HEK293 (cell line): ENCODE measurements at regions not wholly inside any gene's neighbourhood (a gene's known extent, or its start where the extent isn't known, plus 50 kb on each side); places are given as distances from the start of the nearest gene placed in this dataset.

Experiments used
- BCL11A ChIP-seq: fragments of 450-650 bp; formaldehyde crosslinking; IDR thresholded peaks from 2 replicates; pipeline ENCODE4 v1.5.1; 2016; ENCODE audit warnings: low read depth, missing biosample characterization, missing genetic modification characterization
- GLI2 ChIP-seq: fragments of 450-650 bp; formaldehyde crosslinking; IDR thresholded peaks from 2 replicates; pipeline ENCODE4; 2017; ENCODE audit warnings: missing biosample characterization, missing genetic modification characterization, low read depth, borderline replicate concordance
- GLIS1 ChIP-seq: fragments of 450-650 bp; formaldehyde crosslinking; IDR thresholded peaks from 2 replicates; pipeline ENCODE4 v1.5.1; 2016; ENCODE audit warnings: missing biosample characterization, missing genetic modification characterization
- INSM2 ChIP-seq: fragments of 450-650 bp; formaldehyde crosslinking; IDR thresholded peaks from 2 replicates; pipeline ENCODE4 v1.5.1; 2016; ENCODE audit warnings: missing biosample characterization, missing genetic modification characterization
- KLF8 ChIP-seq: fragments of 450-650 bp; formaldehyde crosslinking; IDR thresholded peaks from 2 replicates; pipeline ENCODE4 v1.5.1; 2016; ENCODE audit warnings: missing biosample characterization, missing genetic modification characterization
- OSR2 ChIP-seq: fragments of 450-650 bp; formaldehyde crosslinking; IDR thresholded peaks from 2 replicates; pipeline ENCODE4 v1.5.1; 2016; ENCODE audit warnings: missing biosample characterization, missing genetic modification characterization
- OVOL3 ChIP-seq: fragments of 450-650 bp; formaldehyde crosslinking; IDR thresholded peaks from 2 replicates; pipeline ENCODE4 v1.5.1; 2016; ENCODE audit warnings: missing biosample characterization, missing genetic modification characterization
- SALL2 ChIP-seq: fragments of 450-650 bp; formaldehyde crosslinking; IDR thresholded peaks from 2 replicates; pipeline ENCODE4 v1.5.0; 2017; ENCODE audit warnings: missing biosample characterization, mild to moderate bottlenecking, missing genetic modification characterization, borderline replicate concordance
- ZBTB7A ChIP-seq: fragments of 450-650 bp; formaldehyde crosslinking; IDR thresholded peaks from 2 replicates; pipeline ENCODE4 v1.5.1; 2016; ENCODE audit warnings: low read depth, missing biosample characterization, missing genetic modification characterization
- ZBTB8A ChIP-seq: fragments of 450-650 bp; formaldehyde crosslinking; IDR thresholded peaks from 2 replicates; pipeline ENCODE4 v1.5.1; 2016; ENCODE audit warnings: missing biosample characterization, missing genetic modification characterization
- ZNF10 ChIP-seq: fragments of 450-650 bp; formaldehyde crosslinking; IDR thresholded peaks from 2 replicates; pipeline ENCODE4 v1.5.1; 2017; ENCODE audit warnings: missing biosample characterization, missing genetic modification characterization
- ZNF112 ChIP-seq: fragments of 450-650 bp; formaldehyde crosslinking; IDR thresholded peaks from 2 replicates; pipeline ENCODE4 v1.5.0; 2017; ENCODE audit warnings: missing biosample characterization, missing genetic modification characterization
- ZNF140 ChIP-seq: fragments of 450-650 bp; formaldehyde crosslinking; IDR thresholded peaks from 2 replicates; pipeline ENCODE4 v1.5.1; 2016; ENCODE audit warnings: missing biosample characterization, missing genetic modification characterization
- ZNF157 ChIP-seq: fragments of 450-650 bp; formaldehyde crosslinking; IDR thresholded peaks from 2 replicates; pipeline ENCODE4 v1.5.1; 2016; ENCODE audit warnings: missing biosample characterization, missing genetic modification characterization
- ZNF16 ChIP-seq: fragments of 450-650 bp; formaldehyde crosslinking; IDR thresholded peaks from 2 replicates; pipeline ENCODE4 v1.5.1; 2016; ENCODE audit warnings: low read depth, missing biosample characterization, missing genetic modification characterization
- ZNF2 ChIP-seq: fragments of 450-650 bp; formaldehyde crosslinking; IDR thresholded peaks from 2 replicates; pipeline ENCODE4 v1.5.1; 2016; ENCODE audit warnings: missing biosample characterization, missing genetic modification characterization
- ZNF266 ChIP-seq: fragments of 450-650 bp; formaldehyde crosslinking; IDR thresholded peaks from 2 replicates; pipeline ENCODE4 v1.5.1; 2016; ENCODE audit warnings: missing biosample characterization, missing genetic modification characterization, low read depth
- ZNF324 ChIP-seq: fragments of 450-650 bp; formaldehyde crosslinking; IDR thresholded peaks from 2 replicates; pipeline ENCODE4 v1.5.1; 2016; ENCODE audit warnings: missing biosample characterization, missing genetic modification characterization
- ZNF335 ChIP-seq: fragments of 450-650 bp; formaldehyde crosslinking; conservative IDR thresholded peaks from 2 replicates; pipeline ENCODE4 v1.5.1; 2016; ENCODE audit warnings: missing biosample characterization, missing genetic modification characterization
- ZNF37A ChIP-seq: fragments of 450-650 bp; IDR thresholded peaks from 2 replicates; pipeline ENCODE4 v1.5.1; 2018; ENCODE audit warnings: missing biosample characterization, missing genetic modification characterization
- ZNF48 ChIP-seq: fragments of 450-650 bp; formaldehyde crosslinking; IDR thresholded peaks from 2 replicates; pipeline ENCODE4 v1.5.1; 2016; ENCODE audit warnings: missing biosample characterization, missing genetic modification characterization
- ZNF501 ChIP-seq: fragments of 450-650 bp; formaldehyde crosslinking; IDR thresholded peaks from 2 replicates; pipeline ENCODE4 v1.5.1; 2016; ENCODE audit warnings: missing biosample characterization, missing genetic modification characterization
- ZNF514 ChIP-seq: fragments of 450-650 bp; formaldehyde crosslinking; IDR thresholded peaks from 2 replicates; pipeline ENCODE4 v1.5.1; 2016; ENCODE audit warnings: missing biosample characterization, missing genetic modification characterization
- ZNF530 ChIP-seq: fragments of 450-650 bp; formaldehyde crosslinking; IDR thresholded peaks from 2 replicates; pipeline ENCODE4 v1.5.1; 2016; ENCODE audit warnings: low read depth, missing biosample characterization, missing genetic modification characterization
- ZNF571 ChIP-seq: fragments of 450-650 bp; formaldehyde crosslinking; IDR thresholded peaks from 2 replicates; pipeline ENCODE4 v1.5.0; 2017; ENCODE audit warnings: missing biosample characterization, missing genetic modification characterization
- ZNF585B ChIP-seq: fragments of 450-650 bp; formaldehyde crosslinking; IDR thresholded peaks from 2 replicates; pipeline ENCODE4 v1.5.1; 2016; ENCODE audit warnings: missing biosample characterization, missing genetic modification characterization
- ZNF596 ChIP-seq: fragments of 450-650 bp; IDR thresholded peaks from 2 replicates; pipeline ENCODE4 v1.5.0; 2018; ENCODE audit warnings: missing biosample characterization, mild to moderate bottlenecking, missing genetic modification characterization, moderate library complexity
- ZNF600 ChIP-seq: fragments of 450-650 bp; formaldehyde crosslinking; IDR thresholded peaks from 2 replicates; pipeline ENCODE4 v1.5.1; 2016; ENCODE audit warnings: missing biosample characterization, missing genetic modification characterization
- ZNF677 ChIP-seq: fragments of 450-650 bp; IDR thresholded peaks from 2 replicates; pipeline ENCODE4 v1.5.0; 2018; ENCODE audit warnings: missing biosample characterization, mild to moderate bottlenecking, missing genetic modification characterization, moderate library complexity
- ZNF747 ChIP-seq: fragments of 450-650 bp; formaldehyde crosslinking; IDR thresholded peaks from 2 replicates; pipeline ENCODE4 v1.5.1; 2016; ENCODE audit warnings: missing biosample characterization, missing genetic modification characterization
- ZNF768 ChIP-seq: fragments of 450-650 bp; formaldehyde crosslinking; IDR thresholded peaks from 2 replicates; pipeline ENCODE4 v1.5.1; 2018; ENCODE audit warnings: missing biosample characterization, mild to moderate bottlenecking, missing genetic modification characterization
- ZNF785 ChIP-seq: fragments of 450-650 bp; formaldehyde crosslinking; IDR thresholded peaks from 2 replicates; pipeline ENCODE4 v1.5.1; 2016; ENCODE audit warnings: missing biosample characterization, missing genetic modification characterization
- ZNF830 ChIP-seq: fragments of 450-650 bp; IDR thresholded peaks from 2 replicates; pipeline ENCODE4 v1.5.0; 2018; ENCODE audit warnings: missing biosample characterization, missing genetic modification characterization, low read depth, mild to moderate bottlenecking, moderate library complexity
- ZNF843 ChIP-seq: fragments of 450-650 bp; formaldehyde crosslinking; IDR thresholded peaks from 2 replicates; pipeline ENCODE4 v1.5.1; 2016; ENCODE audit warnings: missing biosample characterization, missing genetic modification characterization
- ZSCAN5A ChIP-seq: fragments of 450-650 bp; formaldehyde crosslinking; IDR thresholded peaks from 2 replicates; pipeline ENCODE4 v1.5.1; 2016; ENCODE audit warnings: missing biosample characterization, missing genetic modification characterization
- TF ChIP-seq, protein P1 (sequence below): fragments of 450-650 bp; IDR thresholded peaks from 2 replicates; pipeline ENCODE4 v1.5.1; 2018; ENCODE audit warnings: missing biosample characterization, mild to moderate bottlenecking, missing genetic modification characterization
- TF ChIP-seq, protein P2 (sequence below): fragments of 450-650 bp; formaldehyde crosslinking; IDR thresholded peaks from 2 replicates; pipeline ENCODE4 v1.5.1; 2016; ENCODE audit warnings: missing biosample characterization, missing genetic modification characterization

DNA sequence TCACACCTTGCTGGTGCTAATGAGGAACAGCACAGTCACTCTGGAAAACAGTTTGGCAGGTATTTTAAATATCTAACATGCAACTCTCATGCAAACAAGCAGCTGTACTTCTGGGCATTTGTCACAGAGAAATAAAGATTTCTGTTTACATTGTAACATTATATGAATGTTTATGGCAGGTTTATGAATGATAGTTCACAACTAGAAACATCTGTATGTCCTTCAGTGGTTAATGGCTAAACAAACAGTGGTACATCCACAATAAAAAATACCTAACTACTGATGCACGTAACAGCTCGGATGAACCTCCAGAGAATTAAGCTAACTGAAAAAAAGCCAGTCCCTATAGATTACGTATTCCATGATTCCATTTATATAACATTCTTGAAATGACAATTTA, 109.6 kb downstream of the GPR37 start (continued):
- TF ChIP-seq ZNF600 = no peak
- TF ChIP-seq ZNF571 = no peak
- TF ChIP-seq ZNF585B (tag by site-specific recombination) = no peak
- TF ChIP-seq BCL11A (tag by site-specific recombination) = peak; percentile 18; the same call in 1 of the 2 replicates
- no peak for TF ChIP-seq GLI2 (tag by site-specific recombination)
- TF ChIP-seq ZNF843 (tag by site-specific recombination) = 0 out of 2 replicates have a peak, but pooled peaks have one; percentile 40
- TF ChIP-seq, protein P1, sequence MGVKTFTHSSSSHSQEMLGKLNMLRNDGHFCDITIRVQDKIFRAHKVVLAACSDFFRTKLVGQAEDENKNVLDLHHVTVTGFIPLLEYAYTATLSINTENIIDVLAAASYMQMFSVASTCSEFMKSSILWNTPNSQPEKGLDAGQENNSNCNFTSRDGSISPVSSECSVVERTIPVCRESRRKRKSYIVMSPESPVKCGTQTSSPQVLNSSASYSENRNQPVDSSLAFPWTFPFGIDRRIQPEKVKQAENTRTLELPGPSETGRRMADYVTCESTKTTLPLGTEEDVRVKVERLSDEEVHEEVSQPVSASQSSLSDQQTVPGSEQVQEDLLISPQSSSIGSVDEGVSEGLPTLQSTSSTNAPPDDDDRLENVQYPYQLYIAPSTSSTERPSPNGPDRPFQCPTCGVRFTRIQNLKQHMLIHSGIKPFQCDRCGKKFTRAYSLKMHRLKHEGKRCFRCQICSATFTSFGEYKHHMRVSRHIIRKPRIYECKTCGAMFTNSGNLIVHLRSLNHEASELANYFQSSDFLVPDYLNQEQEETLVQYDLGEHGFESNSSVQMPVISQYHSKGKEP (tag by site-specific recombination) = peak; percentile 63
- TF ChIP-seq, protein P2, sequence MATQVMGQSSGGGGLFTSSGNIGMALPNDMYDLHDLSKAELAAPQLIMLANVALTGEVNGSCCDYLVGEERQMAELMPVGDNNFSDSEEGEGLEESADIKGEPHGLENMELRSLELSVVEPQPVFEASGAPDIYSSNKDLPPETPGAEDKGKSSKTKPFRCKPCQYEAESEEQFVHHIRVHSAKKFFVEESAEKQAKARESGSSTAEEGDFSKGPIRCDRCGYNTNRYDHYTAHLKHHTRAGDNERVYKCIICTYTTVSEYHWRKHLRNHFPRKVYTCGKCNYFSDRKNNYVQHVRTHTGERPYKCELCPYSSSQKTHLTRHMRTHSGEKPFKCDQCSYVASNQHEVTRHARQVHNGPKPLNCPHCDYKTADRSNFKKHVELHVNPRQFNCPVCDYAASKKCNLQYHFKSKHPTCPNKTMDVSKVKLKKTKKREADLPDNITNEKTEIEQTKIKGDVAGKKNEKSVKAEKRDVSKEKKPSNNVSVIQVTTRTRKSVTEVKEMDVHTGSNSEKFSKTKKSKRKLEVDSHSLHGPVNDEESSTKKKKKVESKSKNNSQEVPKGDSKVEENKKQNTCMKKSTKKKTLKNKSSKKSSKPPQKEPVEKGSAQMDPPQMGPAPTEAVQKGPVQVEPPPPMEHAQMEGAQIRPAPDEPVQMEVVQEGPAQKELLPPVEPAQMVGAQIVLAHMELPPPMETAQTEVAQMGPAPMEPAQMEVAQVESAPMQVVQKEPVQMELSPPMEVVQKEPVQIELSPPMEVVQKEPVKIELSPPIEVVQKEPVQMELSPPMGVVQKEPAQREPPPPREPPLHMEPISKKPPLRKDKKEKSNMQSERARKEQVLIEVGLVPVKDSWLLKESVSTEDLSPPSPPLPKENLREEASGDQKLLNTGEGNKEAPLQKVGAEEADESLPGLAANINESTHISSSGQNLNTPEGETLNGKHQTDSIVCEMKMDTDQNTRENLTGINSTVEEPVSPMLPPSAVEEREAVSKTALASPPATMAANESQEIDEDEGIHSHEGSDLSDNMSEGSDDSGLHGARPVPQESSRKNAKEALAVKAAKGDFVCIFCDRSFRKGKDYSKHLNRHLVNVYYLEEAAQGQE (tag by site-specific recombination) = no peak
- TF ChIP-seq SALL2 (tag by site-specific recombination) = no peak
- TF ChIP-seq ZNF16 (tag by site-specific recombination) = no peak
- no peak for TF ChIP-seq ZSCAN5A (tag by site-specific recombination)
- no peak for TF ChIP-seq ZNF140 (tag by site-specific recombination)
- no peak for TF ChIP-seq ZNF747 (tag by site-specific recombination)
- TF ChIP-seq ZNF677 (tag by site-specific recombination) = no peak
- TF ChIP-seq ZNF2 (tag by site-specific recombination) = no peak
- no peak for TF ChIP-seq GLIS1 (tag by site-specific recombination)
- no peak for TF ChIP-seq ZNF266 (tag by site-specific recombination)
- TF ChIP-seq ZNF10 (tag by site-specific recombination) = no peak
- TF ChIP-seq ZNF112 (tag by site-specific recombination) = no peak
- TF ChIP-seq ZNF596 (tag by site-specific recombination) = no peak
- no peak for TF ChIP-seq ZNF324 (tag by site-specific recombination)
- TF ChIP-seq ZNF335 = no peak
- no peak for TF ChIP-seq ZBTB8A (tag by site-specific recombination)
- peak; percentile 63; the same call in 1 of the 2 replicates for TF ChIP-seq OSR2 (tag by site-specific recombination)
- TF ChIP-seq ZBTB7A = no peak
- TF ChIP-seq ZNF530 (tag by site-specific recombination) = no peak
- no peak for TF ChIP-seq OVOL3 (tag by site-specific recombination)
- no peak for TF ChIP-seq ZNF157
- TF ChIP-seq KLF8 (tag by site-specific recombination) = peak; percentile 26; the same call in 1 of the 2 replicates
- no peak for TF ChIP-seq ZNF48
- no peak for TF ChIP-seq ZNF785
- TF ChIP-seq ZNF514 = no peak
- no peak for TF ChIP-seq ZNF37A (tag by site-specific recombination)
- TF ChIP-seq INSM2 (tag by site-specific recombination) = no peak
- no peak for TF ChIP-seq ZNF830 (tag by site-specific recombination)
- no peak for TF ChIP-seq ZNF768 (tag by site-specific recombination)
- TF ChIP-seq ZNF501 (tag by site-specific recombination) = no peak
